GM12874 (cell line): ENCODE measurements at regions not wholly inside any gene's neighbourhood (a gene's known extent, or its start where the extent isn't known, plus 50 kb on each side); places are given as distances from the start of the nearest gene placed in this dataset.

ENCODE experiments used
- TF ChIP-seq, protein P1 (sequence below): IDR thresholded peaks from 2 replicates; pipeline ENCODE4 v1.5.1; 2011; ENCODE audit warnings: low read depth, mild to moderate bottlenecking, control low read depth, low read length, moderate library complexity; ENCODE audit not compliant: insufficient read depth

GRCh38 chr15:37524601-37525000, 409.8 kb upstream of the TMCO5A start:
- TF ChIP-seq, protein P1, sequence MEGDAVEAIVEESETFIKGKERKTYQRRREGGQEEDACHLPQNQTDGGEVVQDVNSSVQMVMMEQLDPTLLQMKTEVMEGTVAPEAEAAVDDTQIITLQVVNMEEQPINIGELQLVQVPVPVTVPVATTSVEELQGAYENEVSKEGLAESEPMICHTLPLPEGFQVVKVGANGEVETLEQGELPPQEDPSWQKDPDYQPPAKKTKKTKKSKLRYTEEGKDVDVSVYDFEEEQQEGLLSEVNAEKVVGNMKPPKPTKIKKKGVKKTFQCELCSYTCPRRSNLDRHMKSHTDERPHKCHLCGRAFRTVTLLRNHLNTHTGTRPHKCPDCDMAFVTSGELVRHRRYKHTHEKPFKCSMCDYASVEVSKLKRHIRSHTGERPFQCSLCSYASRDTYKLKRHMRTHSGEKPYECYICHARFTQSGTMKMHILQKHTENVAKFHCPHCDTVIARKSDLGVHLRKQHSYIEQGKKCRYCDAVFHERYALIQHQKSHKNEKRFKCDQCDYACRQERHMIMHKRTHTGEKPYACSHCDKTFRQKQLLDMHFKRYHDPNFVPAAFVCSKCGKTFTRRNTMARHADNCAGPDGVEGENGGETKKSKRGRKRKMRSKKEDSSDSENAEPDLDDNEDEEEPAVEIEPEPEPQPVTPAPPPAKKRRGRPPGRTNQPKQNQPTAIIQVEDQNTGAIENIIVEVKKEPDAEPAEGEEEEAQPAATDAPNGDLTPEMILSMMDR = no peak

- TF ChIP-seq, protein P1 = no peak
These were observed 406.0 kb upstream of the TMCO5A start for GRCh38 chr15:37528432-37528831.

GRCh38 chr15:37536967-37537605, 397.4 kb upstream of the TMCO5A start:
- TF ChIP-seq, protein P1 = no peak

GRCh38 chr15:37537802-37538201, 396.6 kb upstream of the TMCO5A start:
- TF ChIP-seq, protein P1 = no peak

DNA sequence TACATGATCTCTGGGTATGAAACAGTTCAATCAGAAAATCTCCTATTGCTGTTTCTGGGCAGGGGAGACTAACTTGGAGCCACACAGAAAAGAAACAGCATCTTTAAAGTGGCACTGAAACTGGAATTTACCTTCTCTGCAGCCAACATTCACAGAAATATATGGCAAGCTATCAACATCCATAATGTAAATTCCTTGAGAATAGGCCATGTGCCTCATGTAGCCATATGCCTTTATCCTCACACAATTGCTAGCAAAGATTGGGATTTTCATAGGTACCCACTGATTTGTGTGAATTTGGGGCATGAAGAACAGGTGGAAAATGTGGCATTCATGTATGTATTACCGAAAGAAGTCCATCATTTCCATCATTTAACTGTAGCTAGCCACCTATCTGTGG, 386.3 kb upstream of the TMCO5A start:
- TF ChIP-seq, protein P1 = no peak

GRCh38 chr15:37550360-37551024, 383.9 kb upstream of the TMCO5A start:
- TF ChIP-seq, protein P1 = no peak

DNA sequence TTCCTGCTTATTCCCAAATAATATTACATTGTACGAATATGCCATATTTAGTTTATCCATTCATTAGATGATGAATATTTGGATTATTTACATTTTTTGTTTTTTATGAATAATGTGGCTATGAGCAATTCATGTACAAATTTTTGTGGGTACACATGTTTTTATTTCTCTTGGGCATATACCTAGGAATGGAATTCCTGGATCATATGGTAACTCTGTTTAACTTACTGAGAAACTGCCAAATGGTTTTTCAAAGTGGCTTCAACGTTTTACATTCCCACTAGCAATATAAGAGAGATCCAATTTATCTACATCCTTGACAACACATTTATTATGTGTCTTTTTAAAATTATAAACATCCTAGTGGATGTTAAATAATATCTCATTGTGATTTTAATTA, 362.0 kb upstream of the TMCO5A start:
- TF ChIP-seq, protein P1 = no peak
